ENCODE measurements at regions not wholly inside any gene's neighbourhood (a gene's known extent, or its start where the extent isn't known, plus 50 kb on each side); places are given as distances from the start of the nearest gene placed in this dataset.

DNA sequence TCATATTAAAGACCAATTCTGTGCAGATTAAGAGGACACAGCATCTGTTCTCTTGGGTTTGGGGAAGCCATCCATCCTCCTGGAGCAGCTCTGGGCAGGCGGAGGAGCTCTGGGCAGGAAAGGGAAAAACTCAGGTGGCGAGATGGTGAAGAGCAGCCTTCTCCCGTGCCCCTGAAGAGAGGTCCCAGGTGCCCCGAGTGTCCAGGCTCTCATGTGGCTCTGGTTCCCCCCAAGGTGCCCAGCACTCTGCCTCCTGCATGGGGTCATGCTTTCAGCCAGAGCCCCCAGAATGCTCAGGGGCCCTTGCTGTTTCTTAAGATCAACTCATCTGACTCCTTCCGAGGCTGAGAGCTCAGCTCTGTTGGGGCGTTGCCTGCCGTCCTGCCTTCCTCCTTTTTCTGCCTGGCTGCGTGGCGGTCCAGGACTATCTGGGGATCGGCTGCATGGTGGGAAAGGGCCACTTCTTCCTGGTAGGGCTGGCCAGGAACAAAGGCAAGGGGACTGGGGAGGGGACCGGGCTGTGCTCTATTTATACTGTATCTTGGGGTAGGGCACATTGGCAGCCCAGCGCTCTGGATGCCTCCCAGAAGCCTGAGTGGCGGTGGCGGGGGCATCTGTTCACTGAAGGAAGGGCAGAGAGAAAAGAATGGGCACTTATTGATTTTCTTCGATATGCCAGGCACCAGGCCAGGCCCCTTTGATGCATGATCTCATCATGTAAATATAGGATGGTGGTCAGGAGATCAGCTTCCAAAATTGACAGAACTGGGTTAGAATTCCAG, 103.2 kb upstream of the SDK2 start:
- DNase-seq (ENCODE audit: low read depth) = no peak
- in situ Hi-C loops (cut with HindIII; ENCODE audit: low pct_unique_long_range_greater_than_20kb, low sequenced_read_pairs) = no loop called here

DNA sequence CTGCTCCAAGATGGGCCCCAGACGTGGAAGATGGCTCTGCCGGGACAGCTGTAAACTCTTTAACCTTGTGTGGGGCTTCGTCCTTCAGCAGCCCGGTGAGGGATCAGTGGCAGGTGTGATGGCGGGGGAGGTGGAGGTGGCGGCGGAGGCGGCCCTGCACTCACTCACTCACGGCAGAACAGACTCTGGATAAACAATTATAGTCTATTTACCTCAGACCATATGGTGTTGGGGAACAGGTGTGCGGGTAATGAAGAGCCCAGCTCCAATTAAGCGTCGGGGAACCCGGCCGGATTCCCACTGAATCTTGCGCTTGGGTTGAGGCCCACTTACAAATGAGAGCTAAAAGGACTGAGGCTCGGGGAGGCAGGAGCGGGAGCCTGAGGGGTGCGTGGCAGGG, 104.3 kb upstream of the SDK2 start:
- DNase-seq (ENCODE audit: low read depth) = no peak
- in situ Hi-C loops (cut with HindIII; ENCODE audit: low pct_unique_long_range_greater_than_20kb, low sequenced_read_pairs) = no loop called here

DNA sequence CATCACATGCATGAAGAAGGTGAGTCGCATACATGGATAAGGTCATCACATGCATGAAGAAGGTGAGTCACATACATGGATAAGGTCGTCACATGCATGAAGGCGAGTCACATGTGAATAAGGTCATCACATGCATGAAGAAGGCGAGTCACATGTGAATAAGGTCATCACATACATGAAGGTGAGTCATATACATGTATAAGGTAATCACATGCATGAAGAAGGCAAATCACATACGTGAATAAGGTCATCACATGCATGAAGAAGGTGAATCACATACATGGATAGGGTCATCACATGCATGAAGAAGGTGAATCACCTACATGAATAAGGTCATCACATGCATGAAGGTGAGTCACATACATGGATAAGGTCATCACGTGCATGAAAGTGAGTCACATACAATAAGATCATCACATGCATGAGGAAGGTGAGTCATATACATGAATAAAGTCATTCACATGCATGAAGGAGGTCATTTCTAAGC, 105.1 kb upstream of the SDK2 start:
- in situ Hi-C loops (cut with HindIII; ENCODE audit: low pct_unique_long_range_greater_than_20kb, low sequenced_read_pairs) = no loop called here

DNA sequence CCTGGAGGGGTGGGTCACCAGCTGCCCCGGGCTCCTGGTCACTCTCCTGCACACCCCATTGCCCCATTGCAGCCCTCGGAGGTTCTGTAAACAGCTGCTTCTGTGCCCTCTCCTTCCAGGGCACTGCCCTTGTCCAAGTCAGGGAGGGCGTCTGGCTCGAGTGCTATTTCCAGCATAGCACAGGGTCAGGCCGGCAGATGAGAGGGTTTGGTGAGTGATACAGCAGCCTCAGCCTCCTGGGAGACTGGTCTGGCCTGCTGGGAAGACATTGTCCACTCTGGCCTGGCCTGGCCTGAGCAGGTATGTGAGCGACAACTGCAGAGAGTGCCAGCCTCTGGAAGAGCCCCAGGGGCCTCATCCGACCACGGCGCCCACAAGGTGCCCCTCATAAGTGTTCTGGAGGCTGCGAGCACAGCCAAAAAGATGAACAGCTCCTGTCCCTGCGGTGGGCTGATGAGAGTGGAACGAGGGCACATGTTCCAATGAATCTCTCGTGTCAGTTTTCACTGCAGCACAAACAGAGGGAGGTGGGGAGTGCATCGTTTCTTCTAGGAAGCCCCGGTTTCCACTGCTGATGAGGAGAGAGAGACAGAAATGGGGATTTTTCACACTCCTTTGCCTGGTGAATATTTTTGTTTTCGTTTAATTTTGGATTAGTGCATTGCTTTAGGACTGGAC, 105.8 kb upstream of the SDK2 start:
- DNase-seq (ENCODE audit: low read depth) = no peak
- in situ Hi-C loops (cut with HindIII; ENCODE audit: low pct_unique_long_range_greater_than_20kb, low sequenced_read_pairs) = no loop called here

More for the DNA sequence above, 105.1 kb upstream of the SDK2 start:
- DNase-seq (ENCODE audit: low read depth) = no peak

DNA sequence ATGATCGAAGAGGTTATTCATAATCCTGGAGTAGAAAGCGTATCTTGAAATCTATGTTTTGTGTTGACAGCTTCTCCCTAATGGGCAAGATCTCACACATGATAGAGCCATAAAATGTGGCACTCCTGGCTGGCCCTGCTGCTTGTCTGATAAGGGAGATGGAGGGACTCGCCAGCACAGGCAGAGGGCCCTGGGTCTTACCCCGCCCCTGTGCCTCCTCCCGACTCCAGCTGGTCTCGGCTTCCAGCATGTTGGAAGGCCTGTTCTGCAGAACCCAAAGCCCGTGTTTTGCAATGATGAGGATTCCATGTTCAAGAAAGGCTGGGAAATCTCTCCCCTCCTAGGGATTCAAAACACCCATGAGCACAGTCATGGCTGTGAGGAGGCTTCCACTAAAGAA, 106.7 kb upstream of the SDK2 start:
- DNase-seq (ENCODE audit: low read depth) = no peak
- in situ Hi-C loops (cut with HindIII; ENCODE audit: low pct_unique_long_range_greater_than_20kb, low sequenced_read_pairs) = no loop called here

DNA sequence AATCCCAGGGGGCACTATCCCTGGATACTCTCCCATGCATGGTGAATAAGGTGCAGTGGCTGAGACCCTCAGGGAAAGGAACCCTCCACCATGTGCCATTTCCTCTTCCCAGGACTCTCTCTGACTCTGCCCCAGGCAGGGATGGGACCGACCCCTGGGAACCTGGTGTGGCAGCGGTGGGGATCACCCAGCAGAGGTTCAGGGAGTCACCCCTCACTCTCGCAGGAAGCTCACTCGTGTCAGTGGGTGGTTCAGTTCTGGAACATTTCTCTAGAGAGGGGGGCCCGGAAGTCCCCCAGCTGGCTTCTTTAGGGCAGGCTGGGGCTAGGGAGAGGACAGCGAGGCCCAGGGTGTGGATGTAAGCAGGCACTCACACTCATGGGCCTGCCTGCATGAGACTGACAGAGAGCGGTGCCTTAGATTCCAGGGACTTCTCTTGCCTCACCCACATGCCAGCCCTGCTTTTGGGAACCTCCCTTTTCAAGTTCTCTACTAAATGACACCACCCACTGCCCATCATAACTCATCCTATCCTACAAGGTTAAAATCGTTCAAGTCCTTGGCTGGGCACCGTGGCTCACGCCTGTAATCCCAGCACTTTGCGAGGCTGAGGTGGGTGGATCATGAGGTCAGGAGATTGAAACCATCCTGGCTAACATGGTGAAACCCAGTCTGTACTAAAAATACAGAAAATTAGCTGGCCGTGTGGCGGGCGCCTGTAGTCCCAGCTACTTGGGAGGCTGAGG, 109.7 kb upstream of the SDK2 start:
- no peak for DNase-seq (ENCODE audit: low read depth)

DNA sequence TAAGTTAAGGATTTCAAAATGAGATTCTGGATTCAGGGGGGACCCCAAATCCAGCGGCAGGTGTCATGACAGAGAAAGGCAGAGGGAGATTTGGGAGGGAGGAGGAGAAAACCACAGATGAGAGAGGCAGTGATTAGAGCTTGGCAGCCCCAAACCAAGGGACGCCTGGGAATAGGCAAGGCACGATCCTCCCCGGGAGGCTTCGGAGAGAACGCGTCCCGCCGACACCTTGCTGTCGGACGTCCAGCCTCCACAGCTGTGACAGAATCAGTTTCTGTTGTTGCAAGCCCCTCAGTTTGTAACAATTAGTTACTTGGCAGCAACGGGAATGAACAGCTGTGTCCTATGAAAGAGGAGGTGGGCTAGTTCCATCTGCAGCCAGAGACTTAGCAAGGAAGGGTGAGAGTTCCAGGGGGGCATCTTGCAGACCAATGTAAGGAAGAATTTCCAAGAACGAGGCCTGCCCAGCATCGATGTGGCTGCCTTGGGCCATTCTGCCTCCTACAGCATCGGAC, 110.7 kb upstream of the SDK2 start:
- in situ Hi-C loops (cut with HindIII; ENCODE audit: low pct_unique_long_range_greater_than_20kb, low sequenced_read_pairs) = no loop called here

More for the DNA sequence above, 109.7 kb upstream of the SDK2 start:
- in situ Hi-C loops (cut with HindIII; ENCODE audit: low pct_unique_long_range_greater_than_20kb, low sequenced_read_pairs) = no loop called here

DNA sequence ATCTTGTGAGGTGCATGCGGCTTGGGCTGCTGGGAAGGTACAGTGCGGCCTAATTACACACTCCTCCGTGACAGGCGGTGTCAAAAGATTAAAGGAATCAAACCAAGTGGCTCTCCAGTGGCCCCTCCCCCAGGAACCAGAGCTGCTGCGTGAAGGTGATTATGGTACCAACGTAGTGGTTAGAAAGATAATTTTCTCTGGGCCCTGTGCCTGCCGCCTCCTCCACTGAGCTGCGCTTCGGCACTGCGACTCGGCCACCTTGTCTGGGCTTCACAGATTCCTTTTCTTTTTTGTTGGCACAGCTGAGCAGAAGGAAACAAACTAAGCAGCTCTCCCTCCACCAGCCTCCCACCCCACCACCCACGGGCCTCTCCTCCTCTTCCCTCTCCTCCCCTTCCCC, 113.2 kb upstream of the SDK2 start:
- DNase-seq (ENCODE audit: low read depth) = no peak
- in situ Hi-C loops (cut with HindIII; ENCODE audit: low pct_unique_long_range_greater_than_20kb, low sequenced_read_pairs) = no loop called here

More for the DNA sequence above, 110.7 kb upstream of the SDK2 start:
- no peak for DNase-seq (ENCODE audit: low read depth)

DNA sequence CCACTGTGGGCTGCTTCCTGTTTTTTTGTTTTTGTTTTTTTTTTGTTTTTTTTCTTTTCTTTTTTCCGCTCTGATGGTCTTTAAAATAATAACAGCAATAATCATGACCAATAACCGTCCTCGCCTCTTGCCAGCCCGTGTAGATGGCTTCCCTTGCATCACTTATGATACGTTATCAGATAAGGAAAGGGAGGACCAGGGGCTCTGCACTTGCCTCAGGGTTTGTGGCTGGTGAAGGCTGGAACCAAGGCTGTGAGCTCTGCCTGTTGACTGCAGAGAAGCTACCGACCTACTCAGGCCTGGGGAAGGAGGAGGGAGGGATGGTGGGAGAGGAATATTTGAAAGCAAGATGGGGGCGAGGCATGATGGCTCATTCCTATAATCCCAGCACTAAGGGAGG, 114.0 kb upstream of the SDK2 start:
- no peak for DNase-seq (ENCODE audit: low read depth)
- in situ Hi-C loops (cut with HindIII; ENCODE audit: low pct_unique_long_range_greater_than_20kb, low sequenced_read_pairs) = no loop called here

DNA sequence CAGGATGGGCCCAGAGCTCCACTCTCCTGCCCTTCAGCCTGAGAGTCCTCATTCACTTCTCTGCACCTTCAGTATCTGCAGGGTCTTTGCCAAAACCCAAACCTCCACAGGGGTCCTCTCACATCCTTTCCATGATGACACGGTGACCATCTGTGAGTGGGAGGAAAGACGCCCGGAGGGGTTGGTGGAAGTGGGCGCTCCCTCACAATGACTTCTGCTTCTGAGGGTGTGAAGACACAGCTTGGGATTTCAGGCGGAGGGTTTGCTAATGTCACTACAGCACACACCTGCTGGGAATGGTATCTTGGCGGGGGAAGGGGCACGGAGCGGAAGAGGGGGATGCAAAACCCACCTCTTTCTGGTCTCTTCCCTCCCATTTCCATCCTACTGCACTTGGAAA, 115.1 kb upstream of the SDK2 start:
- no peak for DNase-seq (ENCODE audit: low read depth)
- in situ Hi-C loops (cut with HindIII; ENCODE audit: low pct_unique_long_range_greater_than_20kb, low sequenced_read_pairs) = no loop called here

DNA sequence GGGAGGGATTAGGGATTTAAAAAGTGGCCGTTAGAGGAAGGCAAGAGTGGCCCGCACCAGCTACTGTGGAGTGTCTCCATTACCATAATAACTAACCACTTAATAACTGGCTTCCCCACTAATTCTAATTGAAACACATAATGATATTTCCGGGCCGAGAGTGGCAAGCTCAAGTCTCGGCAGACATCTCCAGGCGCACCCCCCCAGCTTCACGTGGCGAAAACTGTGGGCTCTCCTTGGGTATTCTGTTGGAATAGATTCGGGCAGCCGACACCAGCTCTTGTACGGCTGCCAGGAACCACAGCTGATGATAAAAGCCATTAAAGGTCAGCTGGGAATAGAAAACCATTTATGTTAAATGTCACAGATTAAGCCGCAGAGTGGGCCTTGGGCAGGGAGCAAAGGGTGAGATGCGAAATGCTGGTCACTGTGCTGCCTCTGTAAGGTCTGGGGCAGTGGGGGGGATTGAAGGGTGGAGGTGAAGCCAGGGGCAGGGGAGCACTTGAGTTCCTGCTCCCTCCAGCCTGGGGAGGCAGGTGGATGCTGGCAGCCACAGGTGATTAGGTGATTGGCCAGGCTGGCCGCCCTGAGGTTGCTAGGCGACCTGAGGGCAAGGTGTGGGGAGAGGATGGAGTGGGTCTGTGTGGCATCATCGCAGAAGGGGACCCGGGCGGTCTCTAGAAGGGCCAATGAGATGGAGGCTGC, 115.6 kb upstream of the SDK2 start:
- no peak for DNase-seq (ENCODE audit: low read depth)
- in situ Hi-C loops (cut with HindIII; ENCODE audit: low pct_unique_long_range_greater_than_20kb, low sequenced_read_pairs) = no loop called here

DNA sequence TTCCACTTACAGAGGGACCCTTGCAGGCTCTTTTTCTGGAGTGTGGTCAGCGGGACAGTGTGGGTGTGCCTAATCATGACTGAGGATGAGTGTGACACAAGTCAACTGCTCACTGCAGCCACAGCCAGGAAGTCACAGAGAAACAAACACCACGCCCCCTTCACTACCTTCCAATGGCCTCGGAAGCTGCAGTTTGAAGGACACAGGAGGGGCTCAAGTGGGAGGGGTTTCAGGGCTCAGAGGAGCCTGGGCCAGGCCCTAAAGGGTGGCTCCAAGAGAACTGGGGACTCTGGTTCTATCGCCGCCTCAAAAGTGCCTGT, 116.2 kb upstream of the SDK2 start:
- in situ Hi-C loops (cut with HindIII; ENCODE audit: low pct_unique_long_range_greater_than_20kb, low sequenced_read_pairs) = no loop called here

DNA sequence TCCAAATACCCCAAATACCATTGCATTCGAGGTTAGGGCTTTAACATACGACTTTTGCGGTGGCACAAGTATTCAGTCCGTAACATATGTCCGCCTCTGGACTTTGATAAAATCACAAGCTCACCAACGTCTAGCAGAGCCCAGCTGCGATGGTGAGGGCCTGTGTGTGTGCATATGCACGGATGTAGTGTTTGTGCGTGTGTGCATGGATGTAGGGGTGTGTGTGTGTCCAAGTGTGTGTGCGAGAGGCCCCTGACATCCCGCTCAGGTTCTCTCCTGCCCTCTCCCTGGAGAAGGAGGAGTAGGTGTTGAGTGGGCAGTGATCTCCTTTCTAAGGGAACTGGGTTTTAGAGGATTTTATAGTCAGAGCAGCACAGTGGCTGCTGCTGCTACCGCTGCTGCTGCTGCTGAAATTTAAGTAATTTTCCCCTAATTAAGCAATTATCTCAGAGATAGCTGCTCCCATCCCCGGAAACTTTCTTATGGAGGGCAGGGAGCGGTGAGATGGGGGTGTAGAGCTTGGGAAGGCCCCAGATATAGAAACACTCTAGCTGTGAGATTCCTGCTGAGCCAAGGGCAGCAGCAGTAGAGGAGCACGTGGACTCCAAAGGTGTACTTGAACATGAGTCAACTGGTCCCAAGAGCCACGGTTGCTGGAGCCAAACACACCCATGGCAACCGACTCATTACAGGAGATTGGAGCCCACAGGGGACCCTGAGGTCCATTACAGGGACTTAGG, 121.7 kb upstream of the SDK2 start:
- DNase-seq (ENCODE audit: low read depth) = no peak
- in situ Hi-C loops (cut with HindIII; ENCODE audit: low pct_unique_long_range_greater_than_20kb, low sequenced_read_pairs) = no loop called here

More for the DNA sequence above, 116.2 kb upstream of the SDK2 start:
- no peak for DNase-seq (ENCODE audit: low read depth)

DNA sequence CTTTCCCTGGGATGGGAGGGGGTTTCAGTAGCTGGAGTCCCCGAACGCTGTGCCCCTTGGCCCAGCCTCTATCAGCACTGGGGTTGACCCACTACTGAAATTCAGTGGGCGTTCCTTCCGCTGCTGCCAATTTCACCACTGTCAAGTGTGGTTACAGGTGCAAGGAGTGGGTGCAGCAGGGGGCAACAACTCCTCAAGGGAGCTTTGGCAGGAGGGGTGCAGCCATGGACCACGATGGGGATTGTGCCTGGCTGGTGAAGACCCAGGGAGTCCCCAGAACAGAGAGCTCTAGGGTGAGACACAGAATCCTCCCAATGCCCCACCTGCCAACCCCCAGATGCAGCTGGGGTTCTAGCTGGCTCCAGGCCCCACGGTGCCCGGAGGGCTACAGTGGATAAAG, 123.5 kb upstream of the SDK2 start:
- in situ Hi-C loops (cut with HindIII; ENCODE audit: low pct_unique_long_range_greater_than_20kb, low sequenced_read_pairs) = no loop called here
- DNase-seq (ENCODE audit: low read depth) = no peak

DNA sequence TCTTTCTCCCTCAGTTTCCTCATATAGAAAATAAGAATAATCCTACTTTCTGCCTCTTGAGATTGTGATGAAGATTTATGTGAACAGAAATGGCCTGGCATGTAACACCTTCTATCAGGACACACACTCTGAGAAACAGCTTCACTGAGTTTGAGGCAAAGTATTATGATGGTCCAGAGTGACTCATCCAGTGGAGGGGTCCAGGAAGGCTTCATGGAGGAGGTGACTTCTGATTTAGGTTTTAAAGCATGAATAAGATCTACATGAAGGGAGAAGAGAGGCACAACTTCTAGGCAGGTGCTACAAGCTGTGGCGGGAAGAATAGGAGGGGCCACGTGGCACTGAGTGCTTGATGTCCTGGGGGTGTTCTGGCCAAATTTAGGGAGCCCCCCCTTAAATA, 124.4 kb upstream of the SDK2 start:
- no peak for DNase-seq (ENCODE audit: low read depth)
- in situ Hi-C loops (cut with HindIII; ENCODE audit: low pct_unique_long_range_greater_than_20kb, low sequenced_read_pairs) = no loop called here

DNA sequence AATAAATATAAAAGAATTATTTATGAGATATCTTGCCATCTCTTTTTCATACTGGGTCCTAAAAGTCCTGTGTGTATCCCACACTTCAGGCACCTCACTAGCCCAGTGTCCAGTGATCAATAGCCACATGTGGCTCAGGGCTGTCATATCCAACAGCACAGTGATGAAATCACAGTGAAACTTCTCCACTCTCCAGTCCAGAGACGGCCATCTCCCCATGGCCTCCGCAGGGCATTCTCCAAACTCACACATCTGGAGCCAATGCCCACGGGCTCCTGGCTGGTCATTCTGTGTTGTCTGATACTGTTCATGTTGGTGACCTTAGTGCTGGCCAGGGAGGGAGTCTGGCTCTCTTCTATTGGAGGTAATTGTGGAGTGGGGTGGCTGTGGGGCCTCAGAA, 125.2 kb upstream of the SDK2 start:
- DNase-seq (ENCODE audit: low read depth) = no peak

DNA sequence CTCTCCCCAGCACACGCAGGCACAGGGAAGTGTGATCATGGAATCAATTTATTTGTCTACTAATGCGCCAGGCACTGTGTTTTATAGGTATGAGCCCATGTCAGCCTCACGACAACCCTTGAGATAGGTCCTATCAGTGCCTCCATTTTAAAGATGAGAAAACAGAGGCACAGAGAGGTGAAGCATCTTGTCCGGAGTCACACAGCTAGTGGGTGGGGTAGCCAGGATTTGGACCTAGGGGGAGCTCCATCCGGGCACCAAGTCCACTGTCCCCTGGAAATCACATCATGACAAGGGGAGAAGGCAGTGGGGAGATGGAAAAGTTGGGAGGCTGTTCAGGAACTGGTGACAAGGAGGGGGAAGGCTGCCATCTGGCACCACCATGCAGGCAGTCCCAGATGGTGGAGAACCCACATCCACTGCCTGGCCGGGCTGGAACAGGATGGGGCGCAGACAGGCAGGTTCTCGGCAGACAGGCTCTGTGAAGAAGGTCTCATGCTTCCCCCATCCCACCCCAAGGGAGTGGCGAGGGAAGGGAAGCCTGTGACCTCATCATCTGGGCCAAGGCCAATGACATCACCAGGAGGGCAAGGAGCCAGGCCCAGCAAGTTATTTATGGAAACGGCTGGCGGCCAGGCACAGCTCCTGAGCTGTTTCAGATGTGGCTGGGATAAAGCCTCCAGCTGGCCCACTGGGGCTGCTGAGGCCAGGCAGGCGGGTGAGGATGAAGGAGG, 126.0 kb upstream of the SDK2 start:
- peak; percentile 45 for DNase-seq (ENCODE audit: low read depth)
- in situ Hi-C loops (cut with HindIII; ENCODE audit: low pct_unique_long_range_greater_than_20kb, low sequenced_read_pairs) = no loop called here

More for the DNA sequence above, 125.2 kb upstream of the SDK2 start:
- in situ Hi-C loops (cut with HindIII; ENCODE audit: low pct_unique_long_range_greater_than_20kb, low sequenced_read_pairs) = no loop called here

Data from Caki2 (cell line).